Esophagus mucosa (tissue), 1 donor: ENCODE measurements at regions not wholly inside any gene's neighbourhood (a gene's known extent, or its start where the extent isn't known, plus 50 kb on each side); places are given as distances from the start of the nearest gene placed in this dataset.
"Not testable (repeated sequence)": the region's sequence is repeated elsewhere in the genome, so short reads cannot be mapped to it uniquely, and the experiment has no call there.

Source experiments
- ATAC-seq: fragments of 200-7000 bp; cut with Tn5 transposase; one replicate; pipeline ENCODE4 v1.9.1; 2020
- donor health status: DM: yes; HTN: yes; CAD: no.

DNA sequence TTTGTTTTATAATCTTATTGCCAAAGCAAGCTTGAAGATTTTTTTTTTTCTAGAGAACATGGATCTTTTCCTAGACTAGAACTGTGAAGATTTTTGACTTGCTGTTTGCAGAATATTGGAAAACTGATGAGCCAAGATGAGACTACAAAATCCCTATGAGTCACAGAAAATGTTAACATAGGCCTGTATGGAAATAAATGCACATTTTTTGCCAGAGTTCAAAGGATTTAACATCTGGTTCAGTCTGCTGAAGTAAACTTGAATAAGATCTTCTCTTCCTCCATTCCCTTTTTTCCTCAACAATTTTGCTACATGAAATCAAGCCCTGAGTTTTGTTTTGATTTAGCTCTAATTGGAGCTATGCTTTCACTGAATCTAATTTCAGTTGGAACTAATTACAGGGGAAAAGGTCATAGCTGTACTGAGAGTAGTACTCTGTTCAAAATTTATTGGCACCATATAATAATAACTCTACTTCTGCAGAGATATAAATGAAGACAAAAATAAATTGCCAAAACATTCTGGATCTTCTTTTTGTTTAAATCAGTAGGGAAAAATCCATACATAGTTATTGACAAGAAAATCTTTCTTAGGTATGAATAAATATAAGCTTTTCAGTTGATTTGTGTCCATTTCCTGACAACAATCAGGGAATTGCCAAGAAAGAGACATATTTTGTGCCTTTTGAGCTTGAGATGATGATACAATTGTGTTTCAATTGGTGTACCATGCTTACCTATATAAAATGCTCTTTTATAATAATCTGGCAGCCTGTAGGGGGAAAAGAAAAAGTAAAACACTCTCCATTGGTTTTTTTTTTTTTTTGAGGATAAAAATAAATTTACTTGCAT lies 387.5 kb upstream of the GOT2 start:
- no peak for ATAC-seq

DNA sequence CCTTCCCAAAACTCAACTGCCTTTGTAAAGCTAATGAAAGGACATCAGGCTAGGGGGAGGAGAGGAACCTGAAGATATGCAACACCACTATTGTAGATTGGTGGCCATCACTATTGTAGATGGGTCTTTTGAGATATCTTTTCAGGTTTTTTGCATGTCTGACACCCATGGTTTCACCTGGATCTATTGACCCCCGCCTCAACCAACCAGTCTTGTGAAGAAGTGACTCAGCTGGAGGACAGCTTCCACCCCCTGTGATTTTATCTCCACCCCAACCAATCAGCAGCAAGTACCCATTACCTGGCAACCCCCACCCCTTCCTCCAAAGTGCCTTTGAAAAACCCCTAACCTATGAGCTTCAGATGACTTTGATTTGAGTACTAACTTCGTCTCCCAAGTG lies 382.6 kb upstream of the GOT2 start:
- no peak for ATAC-seq

DNA sequence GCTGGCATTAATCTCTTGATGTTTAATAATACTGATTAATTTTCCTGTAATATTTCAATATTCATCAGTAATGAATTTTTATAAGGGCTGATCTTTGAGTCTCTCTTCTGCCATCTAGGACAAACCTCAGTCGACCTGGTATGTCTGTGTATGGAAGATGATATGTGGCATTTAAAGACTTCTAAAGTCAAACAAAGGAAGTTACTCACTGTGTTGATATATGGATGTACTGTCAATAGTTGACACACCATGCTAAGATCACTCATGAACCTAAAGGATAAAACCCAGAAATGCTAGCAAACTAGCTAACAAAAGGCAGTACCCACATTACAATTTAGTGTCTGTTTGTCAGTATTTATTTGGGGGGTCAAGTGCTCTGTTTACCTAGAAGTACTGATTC lies 380.7 kb upstream of the GOT2 start:
- ATAC-seq: no peak

DNA sequence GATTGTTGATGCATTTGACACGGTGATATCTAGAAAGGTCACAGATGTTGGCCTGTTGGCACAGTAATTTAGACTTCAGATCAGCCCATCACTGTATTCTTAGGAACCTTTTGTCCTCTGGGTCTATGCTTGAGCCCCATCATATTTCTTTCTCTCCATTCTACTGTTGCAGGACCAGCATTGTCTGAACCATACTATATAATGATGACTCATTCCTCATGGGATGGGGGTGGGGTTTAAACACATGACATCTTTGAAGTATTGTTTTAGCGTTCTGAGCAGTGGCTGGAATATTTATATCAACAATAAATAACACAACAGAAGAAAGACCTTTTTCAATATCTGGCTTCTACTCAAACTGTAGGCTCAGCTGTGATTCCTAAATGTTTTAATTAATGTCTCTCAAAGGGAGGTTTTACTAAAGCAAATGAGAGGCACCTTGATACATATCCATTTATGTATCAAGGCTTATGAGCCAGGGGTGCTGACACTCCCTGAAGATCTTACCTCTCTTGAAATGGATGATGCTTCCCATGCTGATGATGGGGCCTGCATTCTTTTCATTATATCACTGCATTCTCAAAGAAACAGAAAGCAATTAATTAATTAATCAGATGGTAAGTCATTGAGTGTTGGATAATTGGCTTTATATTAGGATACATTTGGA lies 379.0 kb upstream of the GOT2 start:
- ATAC-seq: no peak

DNA sequence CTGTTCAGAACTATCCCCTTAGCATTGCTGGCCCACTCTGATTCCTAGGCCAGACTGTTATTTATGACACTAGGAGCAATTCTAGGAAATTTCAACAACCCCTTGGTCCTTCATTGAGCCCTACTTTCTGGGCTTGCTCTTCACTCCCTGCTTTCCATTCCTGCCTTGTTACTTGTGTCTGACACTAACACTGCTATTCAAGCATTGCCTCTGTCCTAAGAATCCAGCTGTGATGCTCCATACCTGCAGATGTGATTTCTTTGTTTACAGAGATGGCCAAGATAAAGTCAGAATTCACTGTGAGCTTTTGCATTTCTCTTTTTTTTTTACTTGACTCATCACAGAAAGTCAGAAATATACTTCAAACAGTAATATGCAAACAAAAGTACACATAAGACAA lies 377.2 kb upstream of the GOT2 start:
- ATAC-seq: no peak

DNA sequence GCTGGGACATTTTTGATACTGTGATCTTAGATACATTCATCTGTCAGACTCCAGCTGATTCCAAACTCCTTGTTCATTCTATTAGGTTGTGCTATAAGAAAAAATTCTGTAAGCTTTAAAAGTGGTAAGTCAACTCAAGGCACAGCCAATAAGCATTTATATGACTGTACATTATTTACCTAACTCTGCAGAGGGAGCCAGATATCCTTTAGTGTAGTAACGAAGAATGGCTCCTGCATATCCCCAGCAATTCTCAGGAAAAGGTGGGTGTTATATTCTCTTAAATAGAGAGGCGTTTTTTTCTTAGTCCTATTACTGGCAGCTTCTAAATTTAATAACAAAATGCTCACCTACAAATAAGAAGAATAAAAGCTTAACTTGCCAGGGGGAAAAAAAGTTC lies 374.3 kb upstream of the GOT2 start:
- no peak for ATAC-seq

DNA sequence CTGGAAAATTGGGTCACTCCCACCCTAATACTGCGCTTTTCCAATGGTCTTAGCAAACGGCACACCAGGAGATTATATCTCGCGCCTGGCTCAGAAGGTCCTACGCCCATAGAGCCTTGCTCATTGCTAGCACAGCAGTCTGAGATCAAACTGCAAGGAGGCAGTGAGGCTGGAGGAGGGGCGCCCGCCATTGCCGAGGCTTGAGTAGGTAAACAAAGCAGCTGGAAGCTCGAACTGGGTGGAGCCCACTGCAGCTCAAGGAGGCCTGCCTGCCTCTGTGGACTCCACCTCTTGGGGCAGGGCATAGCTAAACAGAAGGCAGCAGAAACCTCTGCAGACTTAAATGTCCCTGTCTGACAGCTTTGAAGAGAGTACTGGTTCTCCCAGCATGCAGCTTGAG lies 362.6 kb upstream of the GOT2 start:
- not testable (repeated sequence) for ATAC-seq

DNA sequence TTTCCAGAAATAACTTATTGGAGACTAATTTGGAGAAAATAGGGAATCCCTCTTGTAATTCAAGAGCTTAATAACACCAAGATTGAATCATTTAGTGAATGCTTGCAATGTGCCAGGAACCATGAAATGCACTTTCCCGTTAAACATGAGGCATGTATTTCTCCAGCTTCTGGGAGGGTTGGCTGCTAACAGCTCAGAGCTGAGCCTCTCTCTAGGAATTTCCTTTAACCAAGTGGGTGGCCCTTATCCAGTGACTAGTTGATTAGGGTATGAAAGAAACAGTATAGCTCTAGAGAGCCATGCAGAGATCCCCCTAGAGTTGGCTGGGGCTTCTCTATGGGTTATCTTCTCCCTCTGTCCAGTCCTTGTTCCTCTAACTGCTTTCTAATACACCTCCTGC lies 356.4 kb upstream of the GOT2 start:
- ATAC-seq: no peak

DNA sequence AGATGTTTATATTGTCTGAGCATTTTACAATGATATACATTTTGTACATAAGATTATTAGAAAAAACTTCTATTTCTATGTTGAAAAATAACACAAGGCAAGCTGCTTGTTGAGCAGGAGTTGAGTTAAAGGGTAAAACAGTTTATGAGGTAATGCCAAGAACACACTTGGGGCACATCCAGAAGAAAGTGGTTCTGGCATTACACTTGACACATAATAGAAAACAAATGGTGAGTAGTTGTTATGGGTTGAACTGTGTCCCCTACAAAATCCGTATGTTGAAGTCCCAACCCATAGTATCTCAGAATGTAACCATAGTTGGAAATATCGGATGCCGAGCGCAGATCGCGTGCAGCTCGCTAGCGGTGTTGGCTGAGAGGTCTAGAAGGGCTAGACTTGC lies 354.3 kb upstream of the GOT2 start:
- no peak for ATAC-seq

DNA sequence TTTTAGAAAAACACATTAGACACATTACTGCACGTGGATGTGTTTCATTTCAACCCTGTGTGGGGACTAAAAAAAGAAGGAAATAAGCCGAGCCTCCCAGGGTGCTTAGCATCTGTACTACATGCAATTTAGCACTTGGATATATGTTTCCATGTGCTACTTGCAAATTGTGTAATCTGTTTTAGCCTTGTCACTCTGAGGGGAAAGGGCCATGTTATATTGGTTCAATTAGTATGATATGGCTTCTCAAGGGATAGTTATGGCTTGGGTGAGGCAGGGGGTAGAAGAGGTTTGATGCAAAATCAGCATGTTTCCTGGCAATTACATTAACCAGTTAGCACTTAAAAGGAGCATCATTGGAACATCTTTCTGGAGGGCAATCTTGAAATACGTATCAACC lies 353.5 kb upstream of the GOT2 start:
- no peak for ATAC-seq

DNA sequence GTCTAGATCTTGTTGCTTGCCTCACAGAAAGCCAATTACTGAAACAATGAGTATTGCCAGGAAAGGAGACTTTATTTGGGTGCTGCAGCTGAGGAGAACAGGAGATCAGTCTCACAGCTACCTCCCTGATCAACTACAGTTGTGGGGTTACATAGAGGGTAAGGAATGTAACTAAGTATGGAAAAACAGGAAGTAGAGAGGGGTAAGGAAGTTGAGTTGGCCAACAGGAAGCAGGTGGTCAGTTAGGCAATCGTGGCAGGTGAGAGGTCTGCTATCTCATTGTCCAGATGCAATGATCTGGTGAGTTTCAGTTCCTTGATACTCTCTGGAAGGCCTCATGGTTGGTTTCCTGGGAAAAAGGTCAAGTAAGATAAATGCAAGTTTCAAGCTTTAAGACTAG lies 333.1 kb upstream of the GOT2 start:
- ATAC-seq: no peak

DNA sequence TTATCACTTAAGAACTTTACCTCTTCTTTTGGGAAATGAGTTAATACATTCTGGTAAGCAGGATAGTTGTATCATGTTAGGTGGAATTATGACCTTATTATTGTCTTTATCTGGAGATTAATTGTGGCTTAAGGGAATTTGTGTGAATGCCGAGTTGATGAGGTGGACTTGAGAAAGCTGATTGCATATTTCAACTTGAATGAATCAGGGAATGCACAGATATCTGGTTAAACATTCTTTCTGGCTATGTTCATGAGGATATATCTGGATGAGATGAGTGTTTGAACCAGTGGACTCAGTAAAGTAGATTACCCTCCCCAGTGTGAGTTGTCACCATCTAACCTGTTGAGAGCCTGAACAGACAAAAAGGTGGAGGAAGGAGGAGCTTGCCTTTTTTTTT lies 326.1 kb upstream of the GOT2 start:
- no peak for ATAC-seq

DNA sequence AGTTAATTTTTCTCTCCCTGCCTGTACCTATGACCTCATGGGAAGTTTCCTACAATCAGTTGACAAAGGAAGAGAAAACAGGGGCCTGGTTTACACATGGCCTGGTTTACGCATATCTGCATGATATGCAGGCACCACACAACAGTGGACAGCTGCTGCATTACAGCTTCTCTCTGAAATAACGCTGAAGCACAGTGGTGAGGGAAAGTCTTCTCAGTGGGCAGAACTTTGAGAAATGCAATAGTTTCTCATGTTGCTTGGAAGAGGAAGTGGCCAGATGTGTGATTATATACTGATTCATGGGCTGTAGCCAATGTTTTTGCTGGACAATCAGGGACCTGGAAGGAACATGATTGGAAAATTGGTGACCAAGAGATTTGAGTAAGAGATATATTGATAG lies 324.1 kb upstream of the GOT2 start:
- no peak for ATAC-seq

DNA sequence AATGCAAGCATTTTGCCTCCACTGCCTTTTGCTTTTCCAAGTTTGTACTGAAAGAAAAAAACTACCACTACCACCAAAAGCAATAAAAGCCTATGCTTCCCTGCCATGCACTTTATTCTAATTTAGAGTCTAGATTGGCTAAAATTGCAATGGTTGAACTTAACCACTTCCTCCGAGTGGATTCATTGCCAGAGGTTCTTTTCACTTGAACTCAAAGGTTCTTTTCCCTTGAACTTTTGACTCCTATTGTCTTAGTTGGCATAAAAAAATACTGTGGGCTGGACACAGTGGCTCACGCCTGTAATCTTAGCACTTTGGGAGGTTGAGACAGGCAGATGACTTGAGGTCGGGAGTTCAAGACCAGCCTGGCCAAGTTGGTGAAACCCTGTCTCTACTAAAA lies 319.8 kb upstream of the GOT2 start:
- no peak for ATAC-seq

DNA sequence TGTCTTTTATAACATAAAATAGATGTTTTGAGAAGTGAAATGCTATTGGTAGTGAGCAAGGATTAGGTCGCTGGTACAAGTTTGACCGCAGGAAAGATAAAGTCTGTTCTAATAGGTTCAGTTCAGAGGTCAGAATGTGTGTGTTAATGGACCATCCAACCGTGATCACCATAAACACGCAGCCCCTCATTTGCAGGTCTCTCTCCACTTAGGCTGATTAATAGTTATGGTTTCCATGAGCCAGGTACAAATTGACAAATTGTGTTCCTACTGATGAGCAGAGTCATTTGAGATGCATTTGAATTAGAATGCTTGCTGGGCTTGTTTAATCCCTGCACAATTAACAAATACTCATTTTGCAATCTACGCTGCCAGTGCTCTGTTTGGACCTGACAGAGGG lies 318.1 kb upstream of the GOT2 start:
- no peak for ATAC-seq

DNA sequence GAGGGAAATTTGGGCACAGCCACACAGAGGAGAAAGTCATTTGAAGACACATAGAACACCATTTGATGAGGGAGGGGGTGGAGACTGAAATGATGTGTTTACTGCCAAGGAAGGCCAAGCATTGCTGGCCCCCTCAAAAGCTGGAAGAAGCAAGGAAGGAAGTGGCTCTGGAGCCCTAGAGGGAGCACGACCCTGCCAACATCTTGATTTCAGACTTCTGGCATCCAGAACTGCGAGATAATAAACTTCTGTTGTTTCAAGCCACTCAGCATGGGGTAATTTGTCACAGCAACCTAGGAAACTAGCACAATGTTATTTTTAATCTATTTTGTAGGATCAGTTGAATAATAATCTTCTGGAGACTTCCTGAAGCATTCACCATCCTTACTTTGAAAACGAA lies 314.8 kb upstream of the GOT2 start:
- no peak for ATAC-seq

DNA sequence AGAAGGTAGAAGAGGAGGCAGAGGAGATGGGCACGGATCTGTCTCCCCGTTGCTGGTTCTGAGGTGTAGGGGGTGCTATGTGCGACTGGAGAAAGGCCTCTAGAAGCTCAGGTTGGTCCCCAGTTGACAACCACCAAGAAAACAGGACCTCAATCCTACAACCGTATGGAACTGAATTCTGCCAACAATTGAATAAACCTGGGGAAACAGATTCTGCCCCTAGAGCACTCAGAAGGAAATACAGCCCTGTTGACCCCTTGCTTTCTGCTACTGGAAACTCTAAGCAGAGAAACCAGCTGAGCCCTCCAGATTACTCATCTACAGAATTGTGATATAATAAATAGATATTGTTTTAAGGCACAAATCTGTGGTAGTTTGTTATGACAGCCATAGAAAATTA lies 313.0 kb upstream of the GOT2 start:
- ATAC-seq: no peak

DNA sequence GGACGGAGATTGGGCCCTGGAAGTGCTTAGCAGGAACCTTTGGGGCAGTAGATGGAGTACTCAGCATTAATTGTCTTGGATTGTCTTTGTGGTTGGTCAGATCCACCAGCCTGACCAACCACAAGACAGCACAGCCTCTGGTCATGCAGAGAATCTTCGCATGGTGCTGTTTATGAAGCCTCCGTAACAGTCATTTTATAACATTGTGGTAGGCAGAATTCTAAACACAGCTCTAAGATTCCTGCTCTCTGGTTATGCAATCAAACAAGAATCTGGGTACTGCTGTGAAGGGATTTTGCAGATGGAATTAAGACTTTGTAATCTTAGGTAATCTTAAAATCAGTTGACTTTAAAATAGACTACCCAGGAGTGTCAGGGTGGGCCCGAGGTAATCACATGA lies 312.2 kb upstream of the GOT2 start:
- ATAC-seq: no peak

DNA sequence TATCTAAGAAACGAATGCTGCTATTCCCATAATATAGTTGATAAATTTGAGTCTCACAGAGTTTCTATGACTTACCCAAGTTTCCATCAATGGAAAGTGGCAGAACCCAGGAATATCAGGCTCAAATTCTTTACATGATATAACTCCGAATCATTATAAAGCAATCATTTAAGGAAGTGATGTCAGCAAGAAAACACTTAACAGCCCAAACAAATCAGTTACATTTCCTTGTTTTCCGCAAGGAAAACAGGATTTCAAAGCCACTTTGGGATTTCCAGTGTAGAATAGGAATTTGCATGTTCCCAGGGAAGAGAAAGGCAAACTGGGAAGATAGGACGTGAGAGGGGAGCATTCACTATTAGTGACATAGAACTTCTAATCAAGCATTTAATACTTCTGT lies 311.4 kb upstream of the GOT2 start:
- no peak for ATAC-seq

DNA sequence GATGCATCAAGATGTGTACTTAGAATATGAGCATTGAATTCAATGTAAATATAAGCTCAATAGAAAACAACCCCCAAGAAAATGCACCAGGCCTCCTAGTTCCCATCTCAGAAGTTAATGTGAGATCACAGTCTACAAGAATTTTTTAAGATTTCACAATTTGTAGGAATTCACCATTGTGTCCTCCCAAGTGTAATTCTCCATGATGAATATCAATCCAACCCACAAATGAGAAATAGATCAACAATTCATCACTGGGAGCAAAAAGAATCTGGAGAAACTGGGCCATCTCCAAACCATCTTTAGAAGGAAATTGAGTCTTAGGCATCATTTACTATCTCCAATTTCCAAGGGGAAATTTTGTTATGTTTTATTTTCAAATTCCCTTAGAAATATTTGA lies 310.5 kb upstream of the GOT2 start:
- ATAC-seq: no peak

DNA sequence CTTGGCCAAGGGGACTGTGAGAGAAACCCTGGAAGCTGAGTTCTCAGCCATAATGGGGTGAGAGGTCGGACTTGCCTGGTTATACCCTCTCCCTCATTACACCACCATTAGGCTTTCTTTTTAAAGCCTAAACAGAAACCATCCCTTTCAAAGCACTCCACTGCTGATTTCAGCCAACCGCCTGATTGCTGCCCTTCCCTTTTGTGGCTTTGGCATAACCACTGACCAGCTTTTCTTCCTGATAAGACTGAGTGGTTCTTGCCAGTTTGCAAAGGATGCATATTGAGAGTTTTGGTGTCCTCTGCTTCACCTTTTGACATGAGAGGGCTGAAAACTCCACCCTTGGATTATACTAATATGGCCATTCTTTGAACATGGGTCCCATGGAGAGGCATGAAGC lies 308.2 kb upstream of the GOT2 start:
- no peak for ATAC-seq

DNA sequence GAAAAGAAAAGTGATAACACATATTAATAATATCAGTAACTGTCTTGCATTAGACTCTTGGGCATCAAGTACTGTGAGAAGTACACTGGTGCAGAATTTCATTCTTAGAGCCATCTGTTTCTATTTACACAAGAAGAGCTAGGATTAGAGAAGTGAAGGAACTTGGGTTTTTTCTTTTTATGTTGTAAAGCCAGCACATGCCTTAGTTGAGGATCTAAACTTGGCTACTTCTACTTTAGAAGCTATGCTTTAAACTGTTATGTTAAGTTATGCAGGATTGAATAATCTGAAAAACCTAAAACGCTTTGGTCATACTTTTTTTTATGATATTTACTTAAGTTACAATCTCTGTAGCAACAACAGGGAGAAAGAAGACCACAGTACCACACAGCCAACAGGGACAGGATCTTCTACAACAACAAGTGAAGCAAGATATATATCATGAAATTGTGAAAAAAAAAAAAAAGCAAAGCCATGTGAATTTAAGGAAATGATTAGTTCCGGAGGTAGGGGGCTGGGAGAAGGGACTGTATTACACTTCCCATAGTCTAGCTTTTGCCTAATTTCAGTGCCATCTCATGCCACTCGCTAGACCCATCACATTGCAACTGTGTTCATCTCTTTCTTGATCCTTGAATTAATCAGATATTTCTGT lies 305.1 kb upstream of the GOT2 start:
- ATAC-seq: no peak

DNA sequence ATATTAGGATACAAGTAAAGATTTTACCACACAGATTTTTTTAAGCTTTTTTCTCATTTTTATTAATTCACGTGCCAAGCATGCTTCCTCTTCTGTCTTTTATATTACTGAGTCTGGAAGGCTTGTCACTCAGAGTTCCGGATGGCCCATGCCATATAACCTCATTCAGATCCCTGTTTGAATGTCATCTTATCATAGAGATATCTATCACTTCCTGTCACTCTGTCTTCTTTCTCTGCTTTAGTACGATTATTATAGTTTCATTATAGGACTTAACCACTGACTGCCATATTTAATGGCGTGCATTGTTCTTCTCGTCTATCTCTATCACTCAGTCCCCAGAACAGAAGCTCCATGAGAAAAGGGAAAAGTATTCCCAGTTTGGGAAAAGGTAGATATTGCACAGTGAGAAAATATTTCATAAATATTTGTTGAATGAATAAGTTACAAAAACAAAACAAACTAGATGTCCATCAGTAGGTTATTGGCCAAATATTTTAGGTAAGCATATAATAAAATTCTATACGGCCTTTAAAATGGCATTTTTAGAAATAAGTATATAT lies 296.9 kb upstream of the GOT2 start:
- no peak for ATAC-seq

DNA sequence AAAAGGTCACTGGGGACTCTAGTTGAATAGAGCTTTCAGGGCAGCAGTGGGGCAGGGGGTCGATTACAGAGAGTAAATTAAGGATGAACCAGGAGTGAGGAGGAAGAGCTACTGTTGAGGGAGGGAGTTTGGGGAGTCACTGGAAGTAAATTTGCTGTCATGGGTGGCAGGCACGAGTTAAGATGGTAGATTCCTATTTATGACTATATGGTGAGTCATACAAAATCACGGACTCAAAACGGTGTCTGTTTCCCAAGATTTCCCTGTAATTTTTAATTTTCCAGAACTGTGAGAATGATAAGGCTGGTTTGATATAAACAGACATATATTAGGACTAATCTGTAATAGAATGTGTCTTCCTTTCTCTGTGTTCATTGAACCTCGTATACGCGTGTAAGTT lies 287.6 kb upstream of the GOT2 start:
- no peak for ATAC-seq
